Uterus (tissue), 3 donors: ENCODE measurements at regions not wholly inside any gene's neighbourhood (a gene's known extent, or its start where the extent isn't known, plus 50 kb on each side); places are given as distances from the start of the nearest gene placed in this dataset.

ENCODE experiments used
- DNase-seq, 2 donors: peaks; one replicate each; pipeline ENCODE4 v3.0.0-alpha.2; 2019 to 2020
- H3K27ac ChIP-seq, 2 donors: fragments of 200-600 bp; sonication (generic); 1 replicate in 1 of 2; 2 replicates in 1 of 2; pipeline ENCODE4 v1.5.1; 2016 to 2018
- H3K27me3 ChIP-seq, 2 donors: fragments of 200-600 bp; sonication (generic); one replicate each; pipeline ENCODE4 v1.5.1; 2018 to 2019; ENCODE audit warnings: control low read depth in 1 of 2
- H3K36me3 ChIP-seq, 2 donors: fragments of 200-600 bp; sonication (generic); one replicate each; pipeline ENCODE4 v1.5.1; 2019; ENCODE audit warnings: control low read depth in 1 of 2
- H3K4me1 ChIP-seq, 2 donors: fragments of 200-600 bp; sonication (generic); one replicate each; pipeline ENCODE4 v1.5.1; 2018 to 2019; ENCODE audit warnings: control low read depth in 1 of 2
- H3K4me3 ChIP-seq, 2 donors: fragments of 200-600 bp; sonication (generic); 1 replicate in 1 of 2; 2 replicates in 1 of 2; pipeline ENCODE4 v1.5.1; 2018 to 2019; ENCODE audit warnings: mild to moderate bottlenecking in 1 of 2
- H3K9me3 ChIP-seq, 2 donors: fragments of 200-600 bp; sonication (generic); one replicate each; pipeline ENCODE4 v1.5.1; 2019; ENCODE audit warnings: control low read depth in 1 of 2
- CTCF ChIP-seq, 4 experiments: fragments of 200-600 bp in 2 of 4; fragments of 450-650 bp in 2 of 4; sonication (generic) in 2 of 4; IDR thresholded peaks; one replicate each; pipeline ENCODE4 v1.5.1; 2016 to 2019; ENCODE audit warnings: antibody characterized with exemption in 4 of 4, mild to moderate bottlenecking in 2 of 4, moderate library complexity in 1 of 4
- POLR2A ChIP-seq, 2 donors: fragments of 450-650 bp; IDR thresholded peaks; one replicate each; pipeline ENCODE4 v1.6.1; 2016; ENCODE audit warnings: antibody characterized with exemption in 2 of 2, mild to moderate bottlenecking in 1 of 2, moderate library complexity in 1 of 2
- intact Hi-C: fragments of 100-400 bp; cut with DNase I; formaldehyde crosslinking; loops from one replicate; pipeline ENCODE4 v1.15.1; 2023; ENCODE audit warnings: low total_unique reads
- donor health status: DM: yes; HTN: yes; CAD: no.

GRCh38 chr4:130896920-130897319, 1801.0 kb downstream of the C4orf33 start:
- intact Hi-C loops: no loop called here
- Histone ChIP-seq H3K4me3 (no peak overlapping the region), H3K36me3 (no peaks in the 10 kb centered on the region), H3K4me1 (no peaks in the 10 kb centered on the region), H3K27me3 (no peaks in the 10 kb centered on the region), H3K27ac (no peak overlapping the region), H3K9me3 (no peaks in the 10 kb centered on the region)
- TF ChIP-seq POLR2A (IDR thresholded peaks at IDR 0.05) (no peak), CTCF (IDR thresholded peaks at IDR 0.05) (no peak)
- DNase-seq: no peak

GRCh38 chr4:130901321-130901720, 1805.4 kb downstream of the C4orf33 start:
- no peak for TF ChIP-seq POLR2A (IDR thresholded peaks at IDR 0.05)
- no peak for TF ChIP-seq CTCF (IDR thresholded peaks at IDR 0.05)
- no peaks in the 10 kb centered on the region for H3K4me1 ChIP-seq
- H3K36me3 ChIP-seq: no peaks in the 10 kb centered on the region
- no peak for DNase-seq
- no peak overlapping the region for H3K27ac ChIP-seq
- H3K27me3 ChIP-seq: no peaks in the 10 kb centered on the region
- intact Hi-C loops: no loop called here
- H3K9me3 ChIP-seq: no peaks in the 10 kb centered on the region
- no peak overlapping the region for H3K4me3 ChIP-seq

- H3K27ac ChIP-seq: no peak overlapping the region
- no peak for TF ChIP-seq POLR2A (IDR thresholded peaks at IDR 0.05)
- TF ChIP-seq CTCF (IDR thresholded peaks at IDR 0.05): no peak
- no peak overlapping the region for H3K4me3 ChIP-seq
- H3K9me3 ChIP-seq: no peaks in the 10 kb centered on the region
- DNase-seq: no peak
- no peaks in the 10 kb centered on the region for H3K36me3 ChIP-seq
- intact Hi-C loops: no loop called here
- no peaks in the 10 kb centered on the region for H3K27me3 ChIP-seq
- no peaks in the 10 kb centered on the region for H3K4me1 ChIP-seq
Measured at GRCh38 chr4:130922955-130923354, 1827.0 kb downstream of the C4orf33 start.

GRCh38 chr4:130955520-130955919, 1859.6 kb downstream of the C4orf33 start:
- Histone ChIP-seq H3K4me1 (no peaks in the 10 kb centered on the region), H3K27ac (no peak overlapping the region), H3K9me3 (no peaks in the 10 kb centered on the region), H3K4me3 (no peak overlapping the region), H3K36me3 (no peaks in the 10 kb centered on the region), H3K27me3 (no peaks in the 10 kb centered on the region)
- no peak for DNase-seq
- no peak for TF ChIP-seq POLR2A (IDR thresholded peaks at IDR 0.05)
- no peak for TF ChIP-seq CTCF (IDR thresholded peaks at IDR 0.05)
- intact Hi-C loops: no loop called here

- TF ChIP-seq POLR2A (IDR thresholded peaks at IDR 0.05) (no peak), CTCF (IDR thresholded peaks at IDR 0.05) (no peak)
- no peaks in the 10 kb centered on the region for H3K36me3 ChIP-seq
- no peak overlapping the region for H3K4me3 ChIP-seq
- H3K27ac ChIP-seq: no peak overlapping the region
- H3K27me3 ChIP-seq: no peaks in the 10 kb centered on the region
- no peak for DNase-seq
- intact Hi-C loops: no loop called here
- no peaks in the 10 kb centered on the region for H3K4me1 ChIP-seq
- no peaks in the 10 kb centered on the region for H3K9me3 ChIP-seq
Measured at GRCh38 chr4:130985371-130985770, 1889.4 kb downstream of the C4orf33 start.
